HG03159 (cell line): ENCODE measurements at regions not wholly inside any gene's neighbourhood (a gene's known extent, or its start where the extent isn't known, plus 50 kb on each side); places are given as distances from the start of the nearest gene placed in this dataset.
"Not testable (repeated sequence)": the region's sequence is repeated elsewhere in the genome, so short reads cannot be mapped to it uniquely, and the experiment has no call there.

ENCODE experiments used
- ATAC-seq: cut with Tn5 transposase; IDR thresholded peaks from one replicate; pipeline ENCODE4 v1.9.1; 2021; ENCODE audit warnings: mild to moderate bottlenecking, moderate library complexity; ENCODE audit not compliant: unreplicated experiment

DNA sequence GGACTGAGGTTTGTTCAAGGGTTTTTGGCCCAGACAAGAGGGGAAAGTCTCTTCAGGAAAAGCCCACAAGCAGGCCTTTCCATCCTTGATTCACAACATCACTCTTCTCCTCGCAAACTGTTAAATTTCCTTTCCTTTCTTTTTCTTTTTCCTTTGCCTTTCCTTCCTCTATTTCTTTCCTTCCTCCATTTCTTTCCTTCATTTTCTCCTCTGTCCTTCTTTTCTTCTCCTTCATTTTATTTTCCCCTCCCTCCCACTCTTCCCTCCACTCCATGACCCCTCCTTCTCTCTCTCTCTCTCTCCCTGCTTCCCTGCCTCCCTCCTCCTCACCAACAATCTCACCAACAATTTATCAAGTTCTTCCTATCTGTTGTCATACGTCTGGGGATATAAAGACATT is 89.1 kb downstream of the FAM72B start:
- ATAC-seq, result not testable (repeated sequence)

DNA sequence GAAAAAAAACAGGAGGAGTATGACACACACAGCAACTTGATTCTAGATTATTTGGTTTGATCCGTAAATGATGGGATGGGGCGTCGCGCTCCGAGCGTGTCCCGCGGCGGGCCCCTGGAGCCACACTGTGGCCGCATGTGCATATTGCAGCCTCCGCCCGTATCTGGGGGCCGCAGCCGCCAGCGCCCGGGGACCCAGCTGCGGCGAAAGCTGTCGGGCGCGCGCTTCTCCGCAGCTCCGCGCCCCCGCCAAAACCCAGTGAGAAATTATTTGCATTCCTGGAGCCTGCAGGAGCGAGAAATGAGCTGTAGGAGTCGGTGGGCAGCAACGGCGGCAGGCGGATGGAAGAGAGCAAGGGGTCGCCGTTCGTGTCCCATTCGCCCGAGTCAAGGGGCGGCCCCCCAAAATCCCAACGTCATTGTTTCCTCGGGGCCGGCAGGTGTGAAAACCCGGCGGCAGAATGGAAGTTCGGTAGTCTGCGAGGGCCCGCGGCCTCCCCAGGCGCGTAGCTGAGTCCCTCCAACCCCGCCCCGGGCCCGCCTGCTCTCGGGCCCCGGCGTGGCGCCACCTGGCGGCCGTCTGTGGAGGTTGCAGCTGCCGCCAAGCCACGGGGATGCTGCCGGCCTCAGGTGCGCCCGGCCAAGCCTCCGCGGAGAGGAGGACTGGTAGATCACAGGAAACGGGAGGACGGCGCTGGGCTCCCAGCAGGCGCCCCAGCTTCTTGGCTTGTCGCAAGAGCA is 86.8 kb downstream of the FAM72B start:
- peak; percentile 92 for ATAC-seq

DNA sequence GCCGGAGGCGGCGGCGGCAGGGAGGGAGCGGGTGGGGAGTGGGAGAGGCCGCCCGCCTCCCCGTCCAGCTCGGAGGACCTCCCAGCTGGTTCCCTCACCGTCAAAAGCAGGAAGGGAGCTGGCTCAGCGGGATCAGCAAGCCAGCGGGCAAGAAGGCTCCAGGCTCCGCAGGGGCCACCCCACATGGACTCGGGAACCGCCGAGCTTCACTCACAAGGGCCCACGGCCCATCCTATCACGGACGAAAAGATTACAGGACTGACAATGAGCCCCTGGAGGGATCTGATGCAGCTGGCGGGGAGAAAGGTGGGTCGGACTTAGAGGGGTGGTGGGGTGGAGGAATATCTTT is 86.3 kb downstream of the FAM72B start:
- not testable (repeated sequence) for ATAC-seq

DNA sequence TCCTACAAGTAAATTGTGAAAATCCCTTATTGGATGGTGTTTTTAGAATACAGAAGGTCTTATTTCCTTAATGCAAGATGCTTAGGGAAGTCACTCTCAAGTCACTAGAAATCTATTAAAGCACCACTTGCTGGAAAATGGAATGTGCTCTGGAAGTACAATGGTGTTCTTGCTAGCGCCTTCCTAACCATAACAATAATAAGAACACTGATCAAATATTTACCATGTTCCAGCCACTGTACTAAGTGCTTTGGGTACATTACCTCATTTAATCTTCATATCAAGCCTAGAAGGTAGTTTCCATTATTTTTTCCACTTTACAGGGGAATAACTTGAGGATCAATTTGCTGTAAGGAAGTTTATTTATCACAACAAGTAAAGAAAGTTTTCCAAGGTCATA is 75.1 kb downstream of the FAM72B start:
- not testable (repeated sequence) for ATAC-seq

DNA sequence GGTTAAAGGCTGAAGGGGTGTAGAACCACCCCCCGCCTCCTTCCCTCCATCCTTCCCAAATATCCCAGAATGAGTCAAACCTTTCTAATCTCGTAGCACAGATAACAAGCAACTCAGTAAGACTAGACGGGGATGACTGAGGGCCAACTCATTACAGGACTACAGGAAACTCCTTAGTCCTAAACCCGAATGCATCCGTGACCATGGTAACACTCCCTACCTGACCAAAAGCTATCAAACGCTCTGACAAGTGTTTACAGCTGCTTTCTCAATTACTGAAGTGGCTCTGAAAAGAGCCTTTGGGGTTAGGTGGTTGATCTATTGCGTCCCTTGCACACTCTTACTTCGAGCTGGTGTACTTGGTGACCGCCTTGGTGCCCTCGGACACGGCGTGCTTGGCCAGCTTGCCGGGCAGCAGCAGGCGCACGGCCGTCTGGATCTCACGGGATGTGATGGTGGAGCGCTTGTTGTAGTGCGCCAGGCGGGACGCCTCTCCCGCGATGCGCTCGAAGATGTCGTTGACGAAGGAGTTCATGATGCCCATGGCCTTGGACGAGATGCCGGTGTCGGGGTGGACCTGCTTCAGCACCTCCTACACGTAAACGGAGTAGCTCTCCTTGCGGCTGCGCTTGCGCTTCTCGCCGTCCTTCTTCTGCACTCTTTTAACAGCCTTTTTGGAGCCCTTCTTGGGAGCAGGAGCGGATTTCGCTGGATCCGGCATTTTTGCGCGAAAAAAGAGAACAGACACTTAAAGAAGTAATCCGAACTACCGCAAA is 67.4 kb downstream of the FAM72B start:
- ATAC-seq, result not testable (repeated sequence)

DNA sequence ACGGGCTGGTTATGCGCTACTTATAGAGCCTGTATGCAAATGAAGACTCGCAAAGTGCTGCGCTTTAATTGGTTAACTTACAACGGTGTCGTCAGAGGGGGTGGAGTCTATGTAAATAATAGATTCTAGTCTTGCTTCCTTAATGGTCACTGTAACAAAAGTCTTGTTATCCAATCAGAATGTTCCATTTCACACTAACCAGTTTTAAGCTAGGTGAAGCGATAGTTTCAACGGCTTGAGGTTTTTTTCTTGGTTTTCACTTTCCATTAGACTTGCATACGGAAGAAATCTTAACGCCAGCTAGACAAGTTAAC is 66.9 kb downstream of the FAM72B start:
- ATAC-seq, result not testable (repeated sequence)

DNA sequence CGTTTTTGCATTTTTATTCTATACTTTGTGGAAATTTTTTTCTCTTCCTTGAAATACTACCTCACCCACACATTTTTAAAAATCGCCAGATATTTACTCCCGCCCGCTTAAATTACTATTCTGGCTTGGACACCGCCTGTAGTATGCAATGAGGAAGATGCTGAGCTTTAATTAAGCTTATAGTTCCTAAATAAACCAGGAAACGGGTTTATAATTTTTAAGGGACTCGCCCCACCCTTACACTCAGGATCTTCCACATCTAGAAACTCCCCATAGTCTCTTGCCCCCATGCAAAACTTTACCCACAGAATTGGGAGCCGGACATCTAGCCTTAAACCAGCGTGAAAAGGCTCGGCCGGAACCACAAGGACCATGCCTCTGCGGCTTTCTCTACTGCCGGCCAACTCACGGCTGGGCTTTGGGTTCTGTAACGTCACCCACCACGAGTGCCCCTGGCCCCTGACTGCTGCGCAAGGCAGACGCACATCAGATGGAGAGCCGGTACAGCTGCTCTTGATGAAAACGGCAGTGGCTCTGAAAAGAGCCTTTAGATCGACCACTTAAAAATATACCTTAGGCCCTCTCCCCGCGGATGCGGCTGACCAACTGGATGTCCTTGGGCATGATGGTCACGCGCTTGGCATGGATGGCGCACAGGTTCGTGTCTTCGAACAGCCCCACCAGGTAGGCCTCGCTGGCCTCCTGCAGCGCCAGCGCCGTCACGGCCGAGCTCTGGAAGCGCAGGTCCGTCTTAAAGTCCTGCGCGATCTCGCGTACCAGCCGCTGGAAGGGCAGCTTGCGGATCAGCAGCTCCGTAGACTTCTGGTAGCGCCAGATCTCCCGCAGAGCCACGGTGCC is 66.3 kb downstream of the FAM72B start:
- ATAC-seq, result not testable (repeated sequence)
